D721Med (cell line): ENCODE measurements at regions not wholly inside any gene's neighbourhood (a gene's known extent, or its start where the extent isn't known, plus 50 kb on each side); places are given as distances from the start of the nearest gene placed in this dataset.

Experiments used
- DNase-seq: peaks from one replicate; pipeline ENCODE4 v3.0.0; 2011; ENCODE audit warnings: low spot score; ENCODE audit not compliant: insufficient read length
- FAIRE-seq: peaks from 2 replicates; lab custom pipeline; 2011; peaks lifted over from hg19 to GRCh38; lab: Jason Lieb, UNC
- TF ChIP-seq, protein P1 (sequence below): IDR thresholded peaks from 2 replicates; pipeline ENCODE4 v1.5.1; 2012; ENCODE audit warnings: mild to moderate bottlenecking, control low read depth; ENCODE audit not compliant: insufficient read depth; ENCODE audit errors: missing control alignments

DNA sequence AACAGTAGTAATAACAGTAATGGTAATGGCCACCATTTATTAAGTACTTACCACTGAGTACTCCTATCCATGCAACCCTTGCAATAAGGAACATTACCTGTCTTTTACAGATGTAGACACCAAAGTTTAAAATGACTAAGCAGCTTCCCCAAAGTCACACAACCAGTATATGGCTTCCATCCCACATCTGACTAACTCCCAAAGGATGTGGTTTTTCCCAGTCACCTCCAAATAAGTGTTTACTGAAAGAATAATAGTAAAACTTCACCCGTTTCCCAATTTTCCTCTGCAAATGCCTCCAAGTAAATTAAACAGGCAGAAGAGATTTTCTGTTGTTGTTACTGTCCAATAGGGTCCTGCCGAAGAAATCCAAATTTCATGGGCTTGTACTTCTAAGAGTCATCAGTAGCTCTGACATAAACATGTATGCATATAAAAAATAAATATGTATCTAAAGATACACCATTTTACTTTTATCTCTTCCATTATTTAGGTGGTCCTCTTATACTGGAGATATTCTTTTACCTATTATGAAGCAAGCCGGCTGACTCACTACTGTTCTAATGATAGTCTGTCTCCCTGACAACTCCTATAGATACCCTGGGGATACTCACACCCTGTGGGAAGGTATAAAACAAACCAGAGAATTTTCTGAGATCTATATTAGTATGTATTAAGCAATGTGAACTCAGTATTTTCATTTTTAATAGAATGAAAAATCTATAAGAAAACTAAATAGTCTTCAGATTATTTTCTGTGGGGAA, 77.9 kb upstream of the ID4 start:
- no peak for FAIRE-seq
- DNase-seq, result no peak

GRCh38 chr6:19761121-19761520, 76.0 kb upstream of the ID4 start:
- DNase-seq (no peak), FAIRE-seq (no peak)
- TF ChIP-seq, protein P1, sequence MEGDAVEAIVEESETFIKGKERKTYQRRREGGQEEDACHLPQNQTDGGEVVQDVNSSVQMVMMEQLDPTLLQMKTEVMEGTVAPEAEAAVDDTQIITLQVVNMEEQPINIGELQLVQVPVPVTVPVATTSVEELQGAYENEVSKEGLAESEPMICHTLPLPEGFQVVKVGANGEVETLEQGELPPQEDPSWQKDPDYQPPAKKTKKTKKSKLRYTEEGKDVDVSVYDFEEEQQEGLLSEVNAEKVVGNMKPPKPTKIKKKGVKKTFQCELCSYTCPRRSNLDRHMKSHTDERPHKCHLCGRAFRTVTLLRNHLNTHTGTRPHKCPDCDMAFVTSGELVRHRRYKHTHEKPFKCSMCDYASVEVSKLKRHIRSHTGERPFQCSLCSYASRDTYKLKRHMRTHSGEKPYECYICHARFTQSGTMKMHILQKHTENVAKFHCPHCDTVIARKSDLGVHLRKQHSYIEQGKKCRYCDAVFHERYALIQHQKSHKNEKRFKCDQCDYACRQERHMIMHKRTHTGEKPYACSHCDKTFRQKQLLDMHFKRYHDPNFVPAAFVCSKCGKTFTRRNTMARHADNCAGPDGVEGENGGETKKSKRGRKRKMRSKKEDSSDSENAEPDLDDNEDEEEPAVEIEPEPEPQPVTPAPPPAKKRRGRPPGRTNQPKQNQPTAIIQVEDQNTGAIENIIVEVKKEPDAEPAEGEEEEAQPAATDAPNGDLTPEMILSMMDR, result no peak

More for the DNA sequence above, 77.9 kb upstream of the ID4 start:
- TF ChIP-seq, protein P1, result no peak

DNA sequence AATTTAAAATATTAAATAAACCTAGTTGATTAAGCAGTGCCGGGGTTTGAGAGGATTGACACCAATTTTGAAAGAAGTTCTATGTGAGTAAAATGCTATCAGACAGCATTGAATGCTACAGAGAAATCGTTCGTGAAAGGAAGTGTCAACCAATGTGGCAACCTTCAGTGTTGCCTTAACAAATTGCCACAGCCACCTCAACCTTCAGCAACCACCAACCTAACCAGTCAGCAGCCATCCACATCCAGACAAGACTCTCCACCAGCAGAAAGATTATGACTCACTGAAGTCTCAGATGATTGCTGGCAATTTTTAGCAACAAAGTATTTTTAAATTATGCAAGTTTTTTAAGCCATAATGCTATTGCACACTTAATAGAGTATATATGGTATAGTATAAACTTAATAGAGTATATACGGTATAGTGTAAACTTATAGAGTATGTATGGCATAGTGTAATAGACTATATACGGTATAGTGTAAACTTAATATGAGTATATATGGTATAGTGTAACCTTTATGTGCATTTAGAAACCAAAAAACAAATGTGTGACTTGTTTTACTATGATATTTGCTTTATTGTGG, 65.3 kb upstream of the ID4 start:
- DNase-seq, result no peak
- no peak for FAIRE-seq
- TF ChIP-seq, protein P1, result no peak

DNA sequence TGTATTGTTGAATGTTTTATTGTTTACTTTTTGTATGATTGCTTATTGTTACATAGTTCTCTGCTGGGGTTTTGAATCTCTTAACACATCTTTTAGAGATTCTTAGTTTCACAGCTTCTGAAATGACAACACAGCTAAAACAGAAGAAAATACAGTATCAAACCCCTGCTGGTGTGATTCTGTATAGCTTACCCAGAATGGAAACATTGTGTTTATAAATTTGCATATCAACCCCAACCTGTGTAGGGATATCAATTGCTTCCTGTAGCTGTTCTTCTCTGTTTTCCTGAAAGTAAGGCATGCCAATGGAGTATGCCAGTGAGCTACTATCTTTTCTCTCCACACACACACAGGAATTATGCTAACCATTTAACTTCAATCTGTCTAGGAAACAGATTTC, 64.3 kb upstream of the ID4 start:
- TF ChIP-seq, protein P1, result no peak
- DNase-seq (no peak), FAIRE-seq (no peak)

GRCh38 chr6:19781269-19781668, 55.9 kb upstream of the ID4 start:
- TF ChIP-seq, protein P1, result no peak
- DNase-seq, result no peak
- no peak for FAIRE-seq

GRCh38 chr6:19782588-19782987, 54.6 kb upstream of the ID4 start:
- TF ChIP-seq, protein P1, result no peak
- DNase-seq (no peak), FAIRE-seq (no peak)
